Chondrocyte (in vitro differentiated cells): ENCODE measurements at regions not wholly inside any gene's neighbourhood (a gene's known extent, or its start where the extent isn't known, plus 50 kb on each side); places are given as distances from the start of the nearest gene placed in this dataset.

Experiments used
- DNase-seq: peaks from one replicate; pipeline ENCODE4 v3.0.0; 2021; ENCODE audit warnings: mixed read lengths, low spot score
- H3K27ac Mint-ChIP-seq: one replicate; pipeline ENCODE4 v1.8.0; 2021; ENCODE audit warnings: mild to moderate bottlenecking, moderate library complexity, mixed read lengths; ENCODE audit not compliant: unreplicated experiment
- H3K27me3 Mint-ChIP-seq: 2 replicates; pipeline ENCODE4 v1.8.0; 2021; ENCODE audit warnings: low read depth, mixed read lengths
- H3K36me3 Mint-ChIP-seq: 2 replicates; pipeline ENCODE4 v1.8.0; 2021; ENCODE audit warnings: low read depth, mixed read lengths
- H3K4me1 Mint-ChIP-seq: 2 replicates; pipeline ENCODE4 v1.8.0; 2021; ENCODE audit warnings: low read depth, mild to moderate bottlenecking, mixed read lengths
- H3K4me3 Mint-ChIP-seq: one replicate; pipeline ENCODE4 v1.8.0; 2021; ENCODE audit warnings: mild to moderate bottlenecking, moderate library complexity, mixed read lengths; ENCODE audit not compliant: unreplicated experiment
- H3K9me3 Mint-ChIP-seq: 2 replicates; pipeline ENCODE4 v1.8.0; 2021; ENCODE audit warnings: low read depth, mixed read lengths
- TF ChIP-seq, protein P1 (sequence below): fragments of 200-600 bp; sonication (generic); IDR thresholded peaks from 2 replicates; pipeline ENCODE4 v1.5.0; 2021; ENCODE audit warnings: antibody characterized with exemption, mild to moderate bottlenecking, moderate library complexity

DNA sequence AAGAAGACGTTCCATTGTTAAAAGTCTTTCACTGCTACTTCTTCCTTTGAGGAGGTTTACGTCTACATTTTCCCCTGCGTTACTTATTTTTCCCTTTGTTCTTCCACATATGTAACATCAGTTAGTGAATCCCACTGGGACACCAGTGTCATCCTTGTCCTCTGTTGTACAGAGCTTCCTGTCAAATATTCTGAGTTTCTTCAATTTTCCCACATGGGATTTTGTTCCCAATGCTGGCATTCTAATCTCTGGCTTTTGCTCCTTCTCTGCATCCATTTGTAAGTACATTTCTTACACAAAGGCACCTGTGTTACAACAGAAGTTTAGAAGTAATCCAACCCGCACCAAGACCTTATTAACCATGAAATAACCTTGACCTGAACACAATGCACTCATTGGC lies 627.4 kb upstream of the PFKP start:
- peaks cover 13% of the 10 kb centered on the region for H3K27me3 Mint-ChIP-seq
- TF ChIP-seq, protein P1, sequence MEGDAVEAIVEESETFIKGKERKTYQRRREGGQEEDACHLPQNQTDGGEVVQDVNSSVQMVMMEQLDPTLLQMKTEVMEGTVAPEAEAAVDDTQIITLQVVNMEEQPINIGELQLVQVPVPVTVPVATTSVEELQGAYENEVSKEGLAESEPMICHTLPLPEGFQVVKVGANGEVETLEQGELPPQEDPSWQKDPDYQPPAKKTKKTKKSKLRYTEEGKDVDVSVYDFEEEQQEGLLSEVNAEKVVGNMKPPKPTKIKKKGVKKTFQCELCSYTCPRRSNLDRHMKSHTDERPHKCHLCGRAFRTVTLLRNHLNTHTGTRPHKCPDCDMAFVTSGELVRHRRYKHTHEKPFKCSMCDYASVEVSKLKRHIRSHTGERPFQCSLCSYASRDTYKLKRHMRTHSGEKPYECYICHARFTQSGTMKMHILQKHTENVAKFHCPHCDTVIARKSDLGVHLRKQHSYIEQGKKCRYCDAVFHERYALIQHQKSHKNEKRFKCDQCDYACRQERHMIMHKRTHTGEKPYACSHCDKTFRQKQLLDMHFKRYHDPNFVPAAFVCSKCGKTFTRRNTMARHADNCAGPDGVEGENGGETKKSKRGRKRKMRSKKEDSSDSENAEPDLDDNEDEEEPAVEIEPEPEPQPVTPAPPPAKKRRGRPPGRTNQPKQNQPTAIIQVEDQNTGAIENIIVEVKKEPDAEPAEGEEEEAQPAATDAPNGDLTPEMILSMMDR = no peak
- no peaks in the 10 kb centered on the region for H3K4me1 Mint-ChIP-seq
- no peak for DNase-seq
- peaks cover 4% of the 10 kb centered on the region for H3K9me3 Mint-ChIP-seq
- H3K4me3 Mint-ChIP-seq = no peak overlapping the region
- peaks cover 1% of the 10 kb centered on the region for H3K36me3 Mint-ChIP-seq
- no peak overlapping the region for H3K27ac Mint-ChIP-seq

DNA sequence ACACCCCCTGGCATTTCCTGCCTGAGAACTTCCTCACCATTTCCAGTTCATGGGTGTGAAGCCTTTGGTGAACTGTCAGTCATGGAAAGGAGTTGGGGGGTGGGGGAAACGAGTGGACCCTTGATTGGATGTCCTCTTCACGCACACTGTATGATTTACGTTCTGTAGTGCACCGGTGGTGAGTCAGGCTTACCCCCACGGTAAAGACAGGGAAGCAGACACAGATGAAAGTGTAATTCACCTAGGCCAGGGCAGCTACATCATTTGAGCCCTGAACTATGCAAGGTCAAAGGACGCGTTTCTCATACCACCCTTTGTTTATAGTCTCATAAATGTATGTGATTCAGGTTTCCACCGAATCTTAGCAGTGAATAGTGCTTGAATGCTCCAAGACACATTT lies 628.3 kb upstream of the PFKP start:
- Mint-ChIP-seq H3K27ac (no peak overlapping the region), H3K4me1 (no peaks in the 10 kb centered on the region), H3K9me3 (peaks cover 10% of the 10 kb centered on the region), H3K4me3 (no peak overlapping the region), H3K27me3 (peaks cover 13% of the 10 kb centered on the region), H3K36me3 (peaks cover 1% of the 10 kb centered on the region)
- no peak for DNase-seq
- TF ChIP-seq, protein P1 = no peak

DNA sequence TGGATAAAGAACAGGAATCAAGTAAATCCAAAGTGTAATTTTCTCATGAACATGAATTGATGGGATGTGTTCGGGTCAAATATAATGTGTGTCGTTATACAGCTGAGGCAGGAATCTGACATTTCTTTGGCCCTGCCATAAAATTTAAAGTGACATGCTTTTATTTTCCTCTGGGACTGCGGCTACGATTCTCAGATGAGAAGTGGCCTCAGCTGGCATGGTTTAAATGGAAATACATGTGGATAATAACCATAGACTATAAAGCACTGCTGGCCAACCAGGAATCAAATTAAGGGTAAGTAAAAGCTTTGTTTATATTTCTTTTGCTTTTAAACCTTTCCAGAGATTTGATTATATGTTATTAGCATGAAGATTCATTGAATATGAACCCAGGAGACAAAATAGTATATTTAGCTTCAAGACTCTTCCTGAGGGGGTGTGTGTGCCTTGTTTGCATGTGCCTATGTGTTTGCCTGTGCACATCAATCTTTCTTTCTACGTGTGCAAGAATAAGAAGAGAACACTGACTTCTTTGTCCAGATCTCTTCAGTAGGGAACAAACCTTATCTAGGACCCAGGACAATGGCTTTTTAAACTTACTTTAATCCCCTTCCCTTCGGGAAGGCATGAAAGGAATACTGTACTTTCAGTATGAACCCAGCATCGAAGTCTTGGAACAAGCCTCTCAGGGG lies 629.0 kb upstream of the PFKP start:
- H3K4me3 Mint-ChIP-seq = no peak overlapping the region
- no peak for DNase-seq
- H3K4me1 Mint-ChIP-seq = no peaks in the 10 kb centered on the region
- no peak overlapping the region for H3K27ac Mint-ChIP-seq
- H3K27me3 Mint-ChIP-seq = peaks cover 11% of the 10 kb centered on the region
- TF ChIP-seq, protein P1 = no peak
- H3K36me3 Mint-ChIP-seq = peaks cover 1% of the 10 kb centered on the region
- peaks cover 10% of the 10 kb centered on the region for H3K9me3 Mint-ChIP-seq

DNA sequence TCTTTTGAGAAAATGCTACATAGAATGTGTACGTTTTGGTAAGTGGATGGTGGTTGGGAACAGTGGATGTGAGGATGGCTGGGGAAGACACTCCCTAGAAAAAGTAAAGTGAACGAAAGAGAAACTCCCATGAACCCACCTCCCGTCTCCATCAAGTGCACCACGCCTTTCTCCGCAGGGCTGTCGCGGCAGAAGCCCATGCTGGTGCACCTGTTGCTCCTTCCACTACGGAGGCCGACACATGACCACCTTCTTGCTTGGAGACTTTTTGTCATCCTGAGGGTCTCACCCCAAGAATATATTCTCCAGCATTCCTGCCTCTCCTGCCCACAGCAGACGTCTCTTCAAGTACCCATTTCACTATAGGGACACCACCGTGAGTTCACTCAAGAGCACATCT lies 630.4 kb upstream of the PFKP start:
- H3K27ac Mint-ChIP-seq = no peak overlapping the region
- DNase-seq = no peak
- H3K9me3 Mint-ChIP-seq = peaks cover 10% of the 10 kb centered on the region
- no peak overlapping the region for H3K4me3 Mint-ChIP-seq
- no peaks in the 10 kb centered on the region for H3K36me3 Mint-ChIP-seq
- TF ChIP-seq, protein P1 = no peak
- peaks cover 5% of the 10 kb centered on the region for H3K27me3 Mint-ChIP-seq
- no peaks in the 10 kb centered on the region for H3K4me1 Mint-ChIP-seq

DNA sequence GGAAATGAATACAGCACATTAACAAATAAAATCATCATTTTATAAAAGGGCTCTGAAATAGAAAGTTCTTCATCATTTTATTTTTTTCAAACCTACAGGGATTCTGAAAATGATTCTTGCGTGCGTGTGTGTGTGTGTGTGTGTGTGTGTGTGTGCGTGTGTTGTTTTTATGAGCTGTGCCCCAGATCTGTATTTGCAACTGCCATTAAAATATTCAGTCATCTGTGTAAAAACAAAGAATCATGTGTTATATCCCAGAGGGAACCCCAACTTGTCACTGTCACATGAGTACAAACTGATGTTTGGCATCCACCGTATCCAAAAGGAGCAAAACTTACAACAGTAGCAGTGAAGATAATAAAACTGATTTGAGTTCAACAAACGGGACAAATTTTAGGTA lies 635.4 kb upstream of the PFKP start:
- no peaks in the 10 kb centered on the region for H3K4me1 Mint-ChIP-seq

More for the DNA sequence above, 635.4 kb upstream of the PFKP start:
- TF ChIP-seq, protein P1 = no peak
- Mint-ChIP-seq H3K27me3 (peaks cover 2% of the 10 kb centered on the region), H3K4me3 (no peak overlapping the region), H3K36me3 (no peaks in the 10 kb centered on the region), H3K9me3 (peaks cover 10% of the 10 kb centered on the region), H3K27ac (no peak overlapping the region)
- DNase-seq = no peak
